Activated T-helper 2 cell treated with anti-CD3 and anti-CD28 coated beads, Interferon-gamma antibody, Interleukin-2, Interleukin-4, amounts not matched to agents 10 μg/mL and 5 μg/mL and 100 μg/mL, durations not matched to agents 14 hours and 24 hours and 36 hours (primary cell): ENCODE measurements at regions not wholly inside any gene's neighbourhood (a gene's known extent, or its start where the extent isn't known, plus 50 kb on each side); places are given as distances from the start of the nearest gene placed in this dataset.

Experiments
- DNase-seq: peaks from one replicate; pipeline ENCODE4 v3.0.0; 2021; ENCODE audit warnings: low spot score
- H3K27ac Mint-ChIP-seq: one replicate; pipeline ENCODE4 v1.8.0; 2021; ENCODE audit warnings: mixed read lengths
- H3K27me3 Mint-ChIP-seq: one replicate; pipeline ENCODE4 v1.8.0; 2021; ENCODE audit warnings: low read depth, mixed read lengths
- H3K36me3 Mint-ChIP-seq: one replicate; pipeline ENCODE4 v1.8.0; 2021; ENCODE audit warnings: low read depth, mixed read lengths
- H3K4me1 Mint-ChIP-seq: one replicate; pipeline ENCODE4 v1.8.0; 2021; ENCODE audit warnings: low read depth, mixed read lengths
- H3K4me3 Mint-ChIP-seq: one replicate; pipeline ENCODE4 v1.8.0; 2021; ENCODE audit warnings: low read depth, mild to moderate bottlenecking, moderate library complexity, mixed read lengths
- H3K9me3 Mint-ChIP-seq: one replicate; pipeline ENCODE4 v1.8.0; 2021; ENCODE audit warnings: mixed read lengths
- intact Hi-C: fragments of 100-400 bp; cut with micrococcal nuclease; formaldehyde crosslinking; loops from one replicate; pipeline ENCODE4 v1.15.1; 2023

DNA sequence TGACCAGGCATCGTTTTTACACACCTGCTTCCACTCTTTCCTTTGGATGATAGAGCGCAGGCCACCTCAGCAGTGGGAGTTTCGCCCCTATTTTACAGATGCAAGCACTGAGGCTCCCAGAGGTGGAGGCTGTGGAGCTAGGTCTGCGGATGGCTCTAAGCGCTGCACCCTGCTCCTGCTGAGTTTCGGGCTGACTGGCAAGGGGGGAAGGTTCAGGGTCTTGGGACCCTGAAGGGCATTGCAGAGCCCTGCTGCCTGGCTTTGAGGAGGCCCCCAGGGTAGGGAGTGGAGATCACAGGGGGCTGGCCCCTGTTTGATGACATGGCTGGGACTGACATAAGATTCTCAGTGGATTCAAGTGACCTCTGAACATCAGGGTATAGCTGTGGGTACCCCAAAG lies 62.8 kb upstream of the NKX1-1 start:
- Mint-ChIP-seq H3K9me3 (peaks cover 12% of the 10 kb centered on the region), H3K4me3 (no peak overlapping the region), H3K27me3 (no peaks in the 10 kb centered on the region), H3K36me3 (no peaks in the 10 kb centered on the region), H3K27ac (no peak overlapping the region), H3K4me1 (no peaks in the 10 kb centered on the region)
- no peak for DNase-seq
- intact Hi-C loops, result no loop called here

DNA sequence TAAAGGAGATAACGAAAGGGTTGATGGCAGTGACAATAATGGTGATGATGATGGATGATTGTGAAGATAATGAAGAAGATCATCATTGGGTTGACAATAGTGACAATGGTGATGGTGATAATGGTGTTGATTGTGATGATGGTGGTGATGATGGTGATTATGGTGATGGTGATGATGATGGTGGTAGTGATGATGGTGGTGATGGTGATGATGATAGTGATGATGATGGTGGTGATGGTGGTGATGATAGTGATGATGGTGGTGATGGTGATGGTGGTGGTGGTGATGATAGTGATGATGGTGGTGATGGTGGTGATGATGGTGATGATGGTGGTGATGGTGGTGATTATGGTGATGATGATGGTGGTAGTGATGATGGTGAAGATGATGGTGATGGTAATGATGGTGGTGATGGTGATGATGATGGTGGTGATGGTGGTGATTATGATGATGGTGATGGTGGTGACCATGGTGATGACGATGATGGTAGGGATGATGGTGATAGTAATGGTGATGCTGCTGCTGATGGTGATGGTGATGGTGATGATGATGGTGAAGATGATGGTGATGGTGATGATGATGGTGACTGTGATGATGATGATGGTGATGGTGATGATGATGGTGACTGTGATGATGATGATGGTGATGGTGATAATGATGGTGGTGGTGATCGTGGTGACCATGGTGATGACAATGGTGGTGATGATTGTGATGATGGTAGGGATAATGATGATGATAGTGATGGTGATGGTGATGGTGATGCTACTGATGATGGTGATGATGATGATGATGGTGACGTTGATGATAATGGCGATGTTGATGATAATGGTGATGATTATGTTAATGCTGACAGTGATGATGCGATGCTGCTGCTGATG lies 61.6 kb upstream of the NKX1-1 start:
- no peak overlapping the region for H3K4me3 Mint-ChIP-seq
- no peaks in the 10 kb centered on the region for H3K36me3 Mint-ChIP-seq
- H3K27me3 Mint-ChIP-seq, result no peaks in the 10 kb centered on the region
- intact Hi-C loops, result no loop called here
- no peaks in the 10 kb centered on the region for H3K4me1 Mint-ChIP-seq
- no peak for DNase-seq
- no peak overlapping the region for H3K27ac Mint-ChIP-seq
- peaks cover 12% of the 10 kb centered on the region for H3K9me3 Mint-ChIP-seq

DNA sequence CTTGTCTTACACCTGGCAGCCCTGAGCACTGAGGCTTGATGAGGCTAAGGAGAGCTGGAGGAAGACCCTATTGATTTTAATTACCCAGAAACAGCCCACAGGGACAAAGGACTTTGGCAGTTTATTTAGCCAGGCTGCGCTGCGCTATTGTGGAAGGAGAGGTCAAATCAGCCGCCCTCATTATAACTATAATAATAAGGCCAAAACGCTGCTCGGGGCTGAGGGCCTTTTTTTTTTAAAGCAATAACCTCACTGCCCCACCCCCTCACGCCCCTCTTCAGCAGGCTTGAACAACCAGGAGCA lies 60.6 kb upstream of the NKX1-1 start:
- no peaks in the 10 kb centered on the region for H3K27me3 Mint-ChIP-seq
- intact Hi-C loops, result no loop called here
- peaks cover 12% of the 10 kb centered on the region for H3K9me3 Mint-ChIP-seq
- no peak for DNase-seq
- no peak overlapping the region for H3K27ac Mint-ChIP-seq
- H3K4me1 Mint-ChIP-seq, result no peaks in the 10 kb centered on the region
- H3K36me3 Mint-ChIP-seq, result no peaks in the 10 kb centered on the region
- H3K4me3 Mint-ChIP-seq, result no peak overlapping the region

DNA sequence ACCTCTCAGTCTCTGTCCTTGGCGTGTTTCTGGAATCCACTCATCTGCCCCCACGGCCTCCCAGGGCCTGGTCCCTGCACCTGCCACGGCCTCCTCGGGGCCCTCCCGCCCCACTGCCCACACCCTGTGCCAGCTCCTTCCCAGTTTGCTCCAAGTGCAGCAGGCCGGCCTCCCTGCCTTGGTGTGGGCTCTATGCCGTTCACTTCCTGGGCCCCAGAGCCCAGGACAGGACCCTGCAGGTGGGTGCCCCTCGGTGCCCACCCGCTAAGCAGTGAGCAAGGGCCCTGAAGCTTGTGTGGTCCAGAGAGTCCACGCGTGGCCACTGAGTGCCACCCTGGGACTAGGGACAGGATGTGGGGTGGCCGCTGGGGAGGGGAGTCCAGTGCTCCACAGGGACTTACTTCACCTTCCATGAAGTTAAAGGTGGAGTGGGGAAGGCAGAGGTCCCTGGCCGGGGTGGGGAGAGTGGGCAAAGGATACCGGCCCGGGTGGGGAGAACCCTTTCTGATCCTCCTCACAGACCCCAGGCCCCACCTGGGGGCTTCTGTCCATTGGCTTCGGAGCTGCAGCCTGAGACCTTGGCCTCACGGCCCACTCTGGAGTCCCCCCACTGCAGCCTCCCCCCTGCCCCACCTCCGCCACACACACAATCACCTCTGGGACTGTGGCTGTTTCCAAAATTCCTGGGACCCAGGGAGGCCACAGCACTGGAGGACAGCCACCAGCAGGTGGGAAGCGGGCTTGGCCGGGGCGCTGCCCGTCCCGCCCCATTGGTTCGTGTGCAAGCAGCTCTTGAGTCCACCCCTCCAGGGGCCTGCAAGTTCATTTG lies 60.0 kb upstream of the NKX1-1 start:
- no peaks in the 10 kb centered on the region for H3K4me1 Mint-ChIP-seq
- no peaks in the 10 kb centered on the region for H3K36me3 Mint-ChIP-seq
- peaks cover 12% of the 10 kb centered on the region for H3K9me3 Mint-ChIP-seq
- no peaks in the 10 kb centered on the region for H3K27me3 Mint-ChIP-seq
- intact Hi-C loops, result no loop called here
- H3K4me3 Mint-ChIP-seq, result no peak overlapping the region
- no peak for DNase-seq
- H3K27ac Mint-ChIP-seq, result no peak overlapping the region

DNA sequence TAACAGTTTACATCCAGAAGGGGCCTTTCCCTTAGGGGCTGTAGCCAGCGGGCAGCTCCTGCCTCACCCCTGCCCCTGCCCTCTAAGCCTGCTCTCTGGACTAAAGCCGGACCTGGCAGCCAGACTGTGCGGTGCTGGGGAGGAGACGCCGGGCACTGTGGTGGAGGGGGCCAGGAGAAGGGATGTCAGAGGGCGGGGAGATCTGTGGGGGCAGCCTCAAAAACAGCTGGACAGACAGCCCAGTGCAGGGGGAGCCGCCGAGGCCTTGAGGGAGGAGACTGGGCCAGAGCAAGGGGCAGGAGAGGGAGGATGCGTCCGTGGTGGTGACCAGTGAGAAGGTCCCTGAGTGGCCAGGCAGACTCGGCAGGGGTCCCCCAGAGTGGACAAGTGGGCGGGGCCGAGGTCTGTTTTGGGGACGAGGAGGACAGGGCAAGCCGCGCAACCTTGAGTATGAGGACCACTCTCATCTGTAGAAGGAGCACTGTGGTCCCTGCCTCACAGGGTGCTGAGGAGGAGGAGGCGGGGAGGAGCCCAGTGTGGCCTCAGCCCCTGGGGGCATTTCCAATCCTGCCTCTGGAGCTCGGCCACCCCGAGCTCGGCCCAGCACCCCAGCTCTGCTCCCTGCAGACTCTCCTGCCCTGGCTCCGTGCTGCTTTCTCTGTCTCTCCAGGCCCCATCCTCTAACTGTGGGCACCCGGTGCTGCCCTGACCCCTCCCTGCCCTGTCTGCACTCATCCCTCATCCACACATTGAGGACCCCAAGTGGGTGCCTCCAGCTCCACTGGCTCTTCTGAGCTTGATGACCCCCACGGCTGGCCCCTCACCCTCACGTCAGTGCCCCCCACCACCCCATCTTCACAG lies 59.2 kb upstream of the NKX1-1 start:
- no peaks in the 10 kb centered on the region for H3K27me3 Mint-ChIP-seq
- H3K4me3 Mint-ChIP-seq, result no peak overlapping the region
- H3K27ac Mint-ChIP-seq, result no peak overlapping the region
- peaks cover 12% of the 10 kb centered on the region for H3K9me3 Mint-ChIP-seq
- no peak for DNase-seq
- intact Hi-C loops, result no loop called here
- H3K36me3 Mint-ChIP-seq, result no peaks in the 10 kb centered on the region
- H3K4me1 Mint-ChIP-seq, result no peaks in the 10 kb centered on the region

DNA sequence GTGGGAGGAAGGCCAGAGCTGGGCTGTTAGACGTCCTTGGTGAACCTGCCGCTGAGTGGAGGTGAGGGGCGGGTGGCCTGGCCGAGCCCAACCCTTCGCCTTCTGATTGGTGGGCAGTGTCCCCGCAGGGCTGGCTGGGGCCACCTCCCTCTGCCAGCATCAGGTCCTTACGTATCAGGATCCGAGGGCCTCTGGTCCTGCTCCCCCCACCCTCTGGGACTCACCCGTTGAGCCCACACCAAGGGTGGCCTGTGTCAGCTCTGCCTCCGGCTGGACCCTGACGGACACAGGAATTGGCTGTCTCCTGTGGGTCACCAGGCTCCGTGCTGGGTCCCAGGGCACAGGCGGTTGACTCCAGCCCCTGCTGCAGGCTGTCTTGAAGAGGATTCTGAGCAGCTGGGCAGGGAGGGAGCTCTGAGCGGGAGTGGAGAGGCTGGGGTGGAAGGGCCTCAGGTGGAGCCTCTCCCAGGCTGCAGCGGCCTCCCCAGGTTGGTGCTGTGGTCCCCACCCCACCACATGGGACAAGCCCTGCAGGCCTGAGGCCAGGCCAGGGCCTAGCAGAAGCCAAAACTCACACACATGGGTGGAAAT lies 58.4 kb upstream of the NKX1-1 start:
- no peak for DNase-seq
- no peak overlapping the region for H3K27ac Mint-ChIP-seq
- peaks cover 12% of the 10 kb centered on the region for H3K9me3 Mint-ChIP-seq
- intact Hi-C loops, result no loop called here
- no peaks in the 10 kb centered on the region for H3K4me1 Mint-ChIP-seq
- no peak overlapping the region for H3K4me3 Mint-ChIP-seq
- H3K27me3 Mint-ChIP-seq, result no peaks in the 10 kb centered on the region
- no peaks in the 10 kb centered on the region for H3K36me3 Mint-ChIP-seq

DNA sequence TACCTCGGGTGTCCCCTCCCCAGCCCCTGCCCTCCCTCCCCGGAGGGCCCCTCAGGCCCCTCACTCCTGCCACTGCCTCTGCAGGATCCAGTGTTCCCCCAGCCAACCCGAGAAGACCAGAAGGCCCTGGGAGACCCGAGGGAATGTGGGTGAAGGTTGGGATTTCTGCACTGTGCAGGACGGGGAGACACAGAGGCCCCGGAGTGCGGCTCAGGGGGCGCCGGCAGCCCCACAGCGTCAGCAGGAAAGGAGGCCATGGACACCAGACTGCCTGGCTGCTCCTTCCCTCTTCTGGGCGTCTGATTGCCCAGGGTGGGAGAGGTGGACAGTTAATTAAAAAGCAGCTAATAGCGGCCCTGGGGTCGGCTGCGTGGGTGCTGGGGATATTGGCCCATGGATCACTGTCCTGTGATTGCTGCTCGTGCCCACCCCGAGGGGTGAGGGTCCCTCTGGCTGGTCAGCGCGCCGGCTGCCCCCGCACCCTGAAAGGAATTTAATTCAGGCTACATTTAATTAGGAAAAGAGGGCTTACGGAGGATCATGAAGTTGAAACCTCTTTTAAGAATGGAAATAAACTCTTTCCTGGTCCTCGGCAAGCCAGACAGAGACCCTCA lies 57.8 kb upstream of the NKX1-1 start:
- H3K9me3 Mint-ChIP-seq, result peaks cover 12% of the 10 kb centered on the region
- H3K27ac Mint-ChIP-seq, result no peak overlapping the region
- DNase-seq, result no peak
- intact Hi-C loops, result no loop called here
- no peaks in the 10 kb centered on the region for H3K27me3 Mint-ChIP-seq
- no peak overlapping the region for H3K4me3 Mint-ChIP-seq
- no peaks in the 10 kb centered on the region for H3K4me1 Mint-ChIP-seq
- H3K36me3 Mint-ChIP-seq, result no peaks in the 10 kb centered on the region

DNA sequence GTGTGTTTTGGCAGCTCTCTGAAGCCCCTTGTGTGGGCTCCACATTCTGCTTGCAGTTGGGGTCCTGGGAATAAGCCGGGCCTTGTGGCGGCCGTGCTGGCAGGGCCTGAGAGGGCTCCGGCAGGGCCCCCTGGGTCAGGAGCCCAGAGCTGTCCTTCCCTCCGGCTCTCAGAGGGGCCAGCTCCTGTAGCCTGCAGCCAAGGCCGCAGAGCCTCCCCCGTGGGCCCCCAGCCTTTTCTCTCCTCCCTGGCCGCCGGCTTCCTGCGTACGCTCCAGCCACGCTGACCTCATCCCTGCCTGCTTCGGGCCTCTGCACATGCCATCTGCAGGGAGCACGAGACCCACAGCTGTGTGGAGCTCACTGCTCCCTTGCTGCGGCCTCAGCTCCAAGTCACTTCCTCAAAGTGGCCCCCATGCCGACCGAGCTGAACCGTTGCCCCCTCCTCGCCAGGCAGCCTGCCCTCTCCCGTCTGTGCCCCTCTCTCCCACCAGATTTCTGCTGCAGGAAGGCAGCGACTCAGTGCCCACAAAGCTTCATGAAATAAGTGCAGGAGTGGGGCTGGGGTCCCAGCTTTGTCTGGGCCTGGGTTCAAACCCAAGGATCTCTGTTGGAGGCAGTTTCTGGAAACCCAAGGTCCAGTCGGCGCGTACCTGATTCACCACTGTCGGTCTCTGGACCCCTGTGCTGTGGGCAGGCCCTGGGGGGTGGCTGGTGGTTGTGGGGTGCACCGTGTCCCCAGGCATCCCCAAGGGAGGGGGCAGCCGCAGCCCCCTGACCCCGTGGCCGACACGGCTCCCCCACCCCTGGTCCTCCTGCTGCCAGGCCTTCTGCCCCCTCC lies 57.1 kb upstream of the NKX1-1 start:
- Mint-ChIP-seq H3K27ac (no peak overlapping the region), H3K4me1 (no peaks in the 10 kb centered on the region), H3K4me3 (no peak overlapping the region), H3K36me3 (no peaks in the 10 kb centered on the region), H3K9me3 (peaks cover 10% of the 10 kb centered on the region), H3K27me3 (peaks cover 3% of the 10 kb centered on the region)
- DNase-seq, result no peak
- intact Hi-C loops, result no loop called here

DNA sequence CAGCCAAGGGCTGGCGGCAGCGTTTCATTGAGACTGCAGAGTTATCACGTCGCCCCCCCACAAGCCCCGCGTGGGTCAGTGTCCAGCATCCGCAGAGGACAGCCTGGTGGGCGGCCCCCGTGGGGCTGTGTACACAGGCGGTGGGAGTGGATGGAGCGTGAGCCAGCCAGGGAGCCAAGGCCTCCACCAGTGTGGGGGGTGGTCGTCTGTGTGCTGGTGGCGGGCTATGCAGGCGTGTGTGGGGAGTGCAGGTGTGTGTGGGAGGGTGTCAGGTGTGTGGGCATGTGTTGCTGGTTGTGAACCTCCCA lies 56.5 kb upstream of the NKX1-1 start:
- DNase-seq, result no peak

DNA sequence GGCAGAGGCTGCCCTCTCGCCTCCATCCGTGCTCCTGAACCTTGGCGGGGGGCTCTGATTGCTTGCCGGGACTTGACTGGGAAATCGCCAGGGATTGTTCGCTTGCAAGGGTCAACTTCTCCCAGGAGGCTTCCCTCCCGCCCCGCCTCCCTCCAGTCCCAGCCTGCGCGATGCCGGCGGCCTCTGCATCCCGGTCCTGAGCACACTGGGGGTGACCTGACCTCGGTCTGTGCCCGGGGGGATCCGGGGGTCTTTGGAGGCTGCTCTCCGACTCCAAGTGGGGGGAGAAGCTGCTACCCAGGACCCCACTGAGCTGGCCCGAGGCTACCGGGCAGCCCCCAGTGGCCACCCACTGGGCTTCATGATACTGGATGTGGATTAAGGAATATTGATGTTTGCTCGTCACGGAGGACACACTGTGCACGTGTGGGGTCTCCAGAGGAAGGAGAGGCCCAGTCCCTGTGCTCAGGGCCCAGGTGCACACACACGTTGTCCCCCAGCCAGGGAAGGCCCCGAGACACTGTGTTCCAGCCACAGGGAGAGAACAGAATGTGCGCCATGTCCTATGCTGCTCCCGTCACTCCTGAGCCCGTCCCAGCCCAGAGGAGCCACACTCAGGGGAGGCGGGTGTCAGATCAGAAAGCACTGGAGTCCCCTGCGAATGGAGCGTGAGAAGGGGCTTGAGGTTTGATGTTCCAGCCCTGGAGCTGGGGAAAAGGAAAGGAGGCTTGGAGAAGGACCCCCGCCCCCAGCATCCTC lies 55.9 kb upstream of the NKX1-1 start:
- DNase-seq, result no peak
- intact Hi-C loops, result no loop called here
- Mint-ChIP-seq H3K27ac (no peak overlapping the region), H3K9me3 (no peaks in the 10 kb centered on the region), H3K36me3 (no peaks in the 10 kb centered on the region), H3K27me3 (peaks cover 7% of the 10 kb centered on the region), H3K4me1 (no peaks in the 10 kb centered on the region), H3K4me3 (no peak overlapping the region)

More for the DNA sequence above, 56.5 kb upstream of the NKX1-1 start:
- peaks cover 4% of the 10 kb centered on the region for H3K9me3 Mint-ChIP-seq
- no peak overlapping the region for H3K27ac Mint-ChIP-seq
- no peaks in the 10 kb centered on the region for H3K36me3 Mint-ChIP-seq
- H3K4me1 Mint-ChIP-seq, result no peaks in the 10 kb centered on the region
- no peak overlapping the region for H3K4me3 Mint-ChIP-seq
- intact Hi-C loops, result no loop called here
- peaks cover 7% of the 10 kb centered on the region for H3K27me3 Mint-ChIP-seq
